Natural killer cell (primary cell): ENCODE measurements at regions not wholly inside any gene's neighbourhood (a gene's known extent, or its start where the extent isn't known, plus 50 kb on each side); places are given as distances from the start of the nearest gene placed in this dataset.

Experiments used
- ATAC-seq, 3 donors: fragments of 150-1000 bp in 2 of 3; fragments of 200-7000 bp in 1 of 3; cut with Tn5 transposase; 1 replicate in 1 of 3; 2 replicates in 2 of 3; pipeline ENCODE4 v1.10.0; 2021; ENCODE audit warnings: mild to moderate bottlenecking in 2 of 3, moderate library complexity in 2 of 3
- DNase-seq, 2 donors: peaks; one replicate each; pipeline versions ENCODE4 v3.0.0 to v3.0.0-alpha.2; 2013 to 2021; ENCODE audit warnings: mixed read lengths in 1 of 2
- H3K27ac ChIP-seq: one replicate; pipeline ENCODE4 v1.5.1; 2013; ENCODE audit warnings: mild to moderate bottlenecking, low read length
- H3K27me3 ChIP-seq: one replicate; pipeline ENCODE4 v1.6.1; 2013; ENCODE audit warnings: low read length; ENCODE audit not compliant: control insufficient read depth, insufficient read depth
- H3K36me3 ChIP-seq: one replicate; pipeline ENCODE4 v1.6.1; 2013; ENCODE audit warnings: low read length; ENCODE audit not compliant: control insufficient read depth, insufficient read depth
- H3K4me1 ChIP-seq: one replicate; pipeline ENCODE4 v1.6.1; 2013; ENCODE audit warnings: low read length; ENCODE audit not compliant: control insufficient read depth, insufficient read depth
- H3K4me3 ChIP-seq: one replicate; pipeline ENCODE4 v1.5.1; 2013; ENCODE audit warnings: low read length
- H3K9me3 ChIP-seq: one replicate; pipeline ENCODE4 v1.6.1; 2013; ENCODE audit warnings: low read length; ENCODE audit not compliant: control insufficient read depth, insufficient read depth
- H3K27ac Mint-ChIP-seq, 2 donors: one replicate each; pipeline ENCODE4 v1.8.0; 2022; ENCODE audit warnings: mild to moderate bottlenecking in 2 of 2, mixed read lengths in 2 of 2, moderate library complexity in 1 of 2
- H3K27me3 Mint-ChIP-seq, 2 donors: one replicate each; pipeline ENCODE4 v1.8.0; 2022; ENCODE audit warnings: low read depth in 2 of 2, mixed read lengths in 2 of 2
- H3K36me3 Mint-ChIP-seq: one replicate; pipeline ENCODE4 v1.8.0; 2022; ENCODE audit warnings: mixed read lengths
- H3K4me1 Mint-ChIP-seq, 2 donors: one replicate each; pipeline ENCODE4 v1.8.0; 2022; ENCODE audit warnings: mixed read lengths in 2 of 2
- H3K4me3 Mint-ChIP-seq: one replicate; pipeline ENCODE4 v1.8.0; 2022; ENCODE audit warnings: mild to moderate bottlenecking, moderate library complexity, mixed read lengths
- H3K9me3 Mint-ChIP-seq, 2 donors: one replicate each; pipeline ENCODE4 v1.8.0; 2022; ENCODE audit warnings: mixed read lengths in 2 of 2
- CTCF ChIP-seq: fragments of 200-600 bp; IDR thresholded peaks from one replicate; pipeline ENCODE4 v1.8.0; 2022; ENCODE audit warnings: antibody characterized with exemption
- WGBS: methylation state at CpG from one replicate; pipeline ENCODE4 v1.1.7; 2013; ENCODE audit warnings: missing lambda C conversion rate; ENCODE audit not compliant: insufficient coverage; 5-methylcytosine and 5-hydroxymethylcytosine counted together
- intact Hi-C: fragments of 100-400 bp; cut with micrococcal nuclease; formaldehyde crosslinking; loops from one replicate; pipeline ENCODE4 v1.14.2; 2022

- no peaks in the 10 kb centered on the region for H3K4me1 Mint-ChIP-seq
- Histone ChIP-seq H3K27ac (no peak overlapping the region), H3K4me3 (no peak overlapping the region), H3K4me1 (no peaks in the 10 kb centered on the region), H3K36me3 (no peaks in the 10 kb centered on the region), H3K27me3 (no peaks in the 10 kb centered on the region), H3K9me3 (no peaks in the 10 kb centered on the region)
- H3K36me3 Mint-ChIP-seq: no peaks in the 10 kb centered on the region
- no peak for TF ChIP-seq CTCF
- intact Hi-C loops: no loop called here
- WGBS: 96% methylated on average over 11 of the region's 12 CpGs
- no peaks in the 10 kb centered on the region for H3K9me3 Mint-ChIP-seq
- no peak overlapping the region for H3K4me3 Mint-ChIP-seq
- H3K27me3 Mint-ChIP-seq: peaks cover 19 to 37% of the 10 kb centered on the region in 2 donors
- no peak for ATAC-seq
- no peak for DNase-seq
- no peak overlapping the region for H3K27ac Mint-ChIP-seq
Observed at GRCh38 chr22:27293721-27294445, 507.7 kb downstream of the MN1 start.

GRCh38 chr22:27295040-27295439 lies 506.5 kb downstream of the MN1 start:
- H3K36me3 Mint-ChIP-seq: no peaks in the 10 kb centered on the region
- no peak overlapping the region for H3K27ac ChIP-seq
- no peak for TF ChIP-seq CTCF
- intact Hi-C loops: no loop called here
- no peaks in the 10 kb centered on the region for H3K9me3 ChIP-seq
- H3K27me3 Mint-ChIP-seq: peaks cover 21 to 41% of the 10 kb centered on the region in 2 donors
- no peak overlapping the region for H3K4me3 Mint-ChIP-seq
- ATAC-seq: no peak
- H3K9me3 Mint-ChIP-seq: no peaks in the 10 kb centered on the region
- H3K27me3 ChIP-seq: no peaks in the 10 kb centered on the region
- no peak for DNase-seq
- H3K36me3 ChIP-seq: no peaks in the 10 kb centered on the region
- H3K4me3 ChIP-seq: no peak overlapping the region
- 79% methylated on average over 3 of the region's 3 CpGs for WGBS
- H3K4me1 Mint-ChIP-seq: no peaks in the 10 kb centered on the region
- no peak overlapping the region for H3K27ac Mint-ChIP-seq
- H3K4me1 ChIP-seq: no peaks in the 10 kb centered on the region

GRCh38 chr22:27295605-27296004 lies 506.0 kb downstream of the MN1 start:
- Mint-ChIP-seq H3K4me3 (no peak overlapping the region), H3K4me1 (no peaks in the 10 kb centered on the region), H3K36me3 (no peaks in the 10 kb centered on the region), H3K27me3 (peaks cover 21 to 41% of the 10 kb centered on the region in 2 donors), H3K9me3 (no peaks in the 10 kb centered on the region), H3K27ac (no peak overlapping the region)
- 100% methylated on average over 1 of the region's 1 CpG for WGBS
- Histone ChIP-seq H3K27ac (no peak overlapping the region), H3K36me3 (no peaks in the 10 kb centered on the region), H3K9me3 (no peaks in the 10 kb centered on the region), H3K27me3 (no peaks in the 10 kb centered on the region), H3K4me3 (no peak overlapping the region), H3K4me1 (no peaks in the 10 kb centered on the region)
- intact Hi-C loops: no loop called here
- no peak for ATAC-seq
- no peak for DNase-seq
- no peak for TF ChIP-seq CTCF
